Brain microvascular endothelial cell (primary cell): ENCODE measurements at regions not wholly inside any gene's neighbourhood (a gene's known extent, or its start where the extent isn't known, plus 50 kb on each side); places are given as distances from the start of the nearest gene placed in this dataset.

Experiments
- DNase-seq: peaks from one replicate; pipeline ENCODE4 v3.0.0-alpha.2; 2020
- H3K27ac ChIP-seq: fragments of 250-450 bp; sonication (Bioruptor Pico); 2 replicates; pipeline ENCODE4 v1.5.1; 2020; ENCODE audit warnings: mild to moderate bottlenecking, moderate library complexity
- H3K27me3 ChIP-seq: fragments of 250-450 bp; sonication (Bioruptor Pico); replicated peaks from 2 replicates; pipeline ENCODE4 v1.5.1; 2020; ENCODE audit warnings: mild to moderate bottlenecking
- H3K36me3 ChIP-seq: fragments of 250-450 bp; sonication (Bioruptor Pico); replicated peaks from 2 replicates; pipeline ENCODE4 v1.5.1; 2020; ENCODE audit warnings: mild to moderate bottlenecking
- H3K4me3 ChIP-seq: 2 replicates; pipeline ENCODE4 v1.5.1; 2011; ENCODE audit warnings: low read depth, mild to moderate bottlenecking, control low read depth, low read length, moderate library complexity
- in situ Hi-C: cut with HindIII; loops from 2 replicates; pipeline ENCODE4 v1.10.0; 2017; ENCODE audit warnings: low sequenced_read_pairs, low pct_ligation_motif_present
- TF ChIP-seq, protein P1 (sequence below): IDR thresholded peaks from 2 replicates; pipeline ENCODE4 v1.5.1; 2011; ENCODE audit warnings: low read depth, mild to moderate bottlenecking, moderate library complexity, low read length, control low read depth, inconsistent platforms; ENCODE audit errors: missing control alignments

DNA sequence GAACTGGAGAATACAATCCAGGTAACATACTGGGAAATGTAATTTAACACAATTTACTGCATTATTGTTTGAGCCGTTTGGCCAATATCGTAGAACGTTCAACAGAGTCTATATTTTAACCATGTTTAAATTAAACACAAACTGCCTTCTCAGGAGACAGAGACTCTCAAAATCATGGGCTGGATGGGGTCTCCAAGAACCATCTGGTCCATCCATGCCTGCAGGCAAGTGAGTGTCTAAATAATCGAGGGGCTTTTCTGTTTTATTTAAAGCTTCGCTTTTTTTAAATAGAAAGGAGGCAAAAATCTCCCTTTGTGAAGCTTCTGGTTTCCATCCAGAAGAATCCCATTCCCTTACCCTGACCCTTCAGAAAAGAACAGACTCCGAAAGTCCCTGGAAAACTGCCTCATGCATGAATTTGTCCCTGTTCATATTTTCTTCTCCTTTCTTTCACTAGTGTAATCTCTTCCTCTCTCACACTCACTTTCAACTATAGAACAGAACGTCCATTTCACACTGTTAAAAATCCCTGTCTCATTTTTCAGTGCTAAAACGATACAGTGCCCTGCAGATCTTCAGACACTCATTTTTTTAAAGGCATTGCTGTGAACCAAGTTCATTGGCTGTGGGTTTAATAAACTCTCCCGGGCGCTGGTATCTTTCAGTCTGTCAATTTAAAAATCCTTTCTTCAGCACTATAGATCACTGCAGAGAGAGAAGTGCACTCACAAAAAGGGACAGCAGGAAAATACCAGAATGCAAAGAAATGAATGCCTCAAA is 111.4 kb upstream of the TOM1L1 start:
- TF ChIP-seq, protein P1, sequence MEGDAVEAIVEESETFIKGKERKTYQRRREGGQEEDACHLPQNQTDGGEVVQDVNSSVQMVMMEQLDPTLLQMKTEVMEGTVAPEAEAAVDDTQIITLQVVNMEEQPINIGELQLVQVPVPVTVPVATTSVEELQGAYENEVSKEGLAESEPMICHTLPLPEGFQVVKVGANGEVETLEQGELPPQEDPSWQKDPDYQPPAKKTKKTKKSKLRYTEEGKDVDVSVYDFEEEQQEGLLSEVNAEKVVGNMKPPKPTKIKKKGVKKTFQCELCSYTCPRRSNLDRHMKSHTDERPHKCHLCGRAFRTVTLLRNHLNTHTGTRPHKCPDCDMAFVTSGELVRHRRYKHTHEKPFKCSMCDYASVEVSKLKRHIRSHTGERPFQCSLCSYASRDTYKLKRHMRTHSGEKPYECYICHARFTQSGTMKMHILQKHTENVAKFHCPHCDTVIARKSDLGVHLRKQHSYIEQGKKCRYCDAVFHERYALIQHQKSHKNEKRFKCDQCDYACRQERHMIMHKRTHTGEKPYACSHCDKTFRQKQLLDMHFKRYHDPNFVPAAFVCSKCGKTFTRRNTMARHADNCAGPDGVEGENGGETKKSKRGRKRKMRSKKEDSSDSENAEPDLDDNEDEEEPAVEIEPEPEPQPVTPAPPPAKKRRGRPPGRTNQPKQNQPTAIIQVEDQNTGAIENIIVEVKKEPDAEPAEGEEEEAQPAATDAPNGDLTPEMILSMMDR = no peak
- Histone ChIP-seq H3K27ac (no peak overlapping the region), H3K36me3 (no peaks in the 10 kb centered on the region), H3K27me3 (no peaks in the 10 kb centered on the region), H3K4me3 (no peak overlapping the region)
- no peak for DNase-seq
- in situ Hi-C loops = no loop called here

DNA sequence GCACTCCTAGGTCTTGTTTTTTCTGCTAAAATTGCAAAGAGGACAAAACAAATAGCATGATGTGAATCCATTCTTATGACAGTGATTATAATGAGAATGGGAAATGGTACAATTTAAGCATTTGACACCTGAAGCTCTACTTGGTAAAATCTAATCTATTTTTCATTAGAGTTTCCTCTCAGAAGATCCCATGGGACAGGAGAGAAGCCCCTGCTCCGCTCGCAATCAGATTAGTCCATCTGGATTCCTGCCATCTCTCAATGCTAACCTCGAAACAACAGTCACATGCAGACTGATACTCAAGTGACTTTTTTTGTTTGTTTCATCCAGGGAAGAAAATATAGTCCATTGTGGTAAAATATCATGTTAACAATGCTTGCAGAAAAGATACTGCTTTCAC is 107.4 kb upstream of the TOM1L1 start:
- no peak overlapping the region for H3K27ac ChIP-seq
- DNase-seq = no peak

DNA sequence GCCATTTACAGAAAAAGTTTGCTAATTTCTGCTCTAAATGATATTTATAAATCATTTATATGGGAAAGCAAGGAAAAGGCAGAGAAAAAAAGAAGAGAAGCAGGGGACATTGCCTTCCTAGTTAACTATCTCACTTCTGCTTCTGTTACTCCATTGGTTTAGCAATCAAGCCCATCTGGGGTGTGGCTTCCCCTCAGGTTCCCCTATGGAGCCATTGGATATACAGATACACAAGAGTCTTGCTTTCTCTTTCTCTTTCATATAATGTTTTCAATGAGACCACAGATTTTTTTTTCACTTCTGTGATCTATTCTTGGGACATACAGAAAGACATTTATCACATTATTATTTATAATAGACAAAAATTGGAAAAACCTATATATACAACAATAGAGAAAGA is 105.6 kb upstream of the TOM1L1 start:
- Histone ChIP-seq H3K27me3 (no peaks in the 10 kb centered on the region), H3K36me3 (no peaks in the 10 kb centered on the region), H3K27ac (no peak overlapping the region), H3K4me3 (no peak overlapping the region)
- in situ Hi-C loops = no loop called here
- no peak for DNase-seq
- TF ChIP-seq, protein P1 = no peak

More for the DNA sequence above, 107.4 kb upstream of the TOM1L1 start:
- Histone ChIP-seq H3K36me3 (no peaks in the 10 kb centered on the region), H3K27me3 (no peaks in the 10 kb centered on the region), H3K4me3 (no peak overlapping the region)
- TF ChIP-seq, protein P1 = no peak
- in situ Hi-C loops = no loop called here

DNA sequence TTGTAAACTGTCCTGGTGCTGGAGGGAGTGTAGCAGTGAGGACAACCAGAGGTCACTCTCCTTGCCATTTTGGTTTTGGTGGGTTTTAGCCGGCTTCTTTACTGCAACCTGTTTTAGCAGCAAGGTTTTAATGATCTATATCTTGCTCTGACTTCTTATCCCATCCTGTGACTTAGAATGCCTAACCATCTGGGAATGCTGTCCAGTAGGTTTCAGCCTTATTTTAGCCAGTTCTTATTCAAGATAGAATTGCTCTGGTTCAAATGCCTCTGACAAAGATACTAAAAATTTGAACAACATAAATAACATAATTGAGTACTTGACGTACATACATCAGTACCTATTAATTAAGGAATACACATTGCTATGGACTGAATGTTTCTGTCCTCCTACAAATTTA is 93.3 kb upstream of the TOM1L1 start:
- no peak for DNase-seq
- Histone ChIP-seq H3K27ac (no peak overlapping the region), H3K27me3 (no peaks in the 10 kb centered on the region), H3K36me3 (no peaks in the 10 kb centered on the region), H3K4me3 (no peak overlapping the region)
- TF ChIP-seq, protein P1 = no peak
- in situ Hi-C loops = no loop called here

DNA sequence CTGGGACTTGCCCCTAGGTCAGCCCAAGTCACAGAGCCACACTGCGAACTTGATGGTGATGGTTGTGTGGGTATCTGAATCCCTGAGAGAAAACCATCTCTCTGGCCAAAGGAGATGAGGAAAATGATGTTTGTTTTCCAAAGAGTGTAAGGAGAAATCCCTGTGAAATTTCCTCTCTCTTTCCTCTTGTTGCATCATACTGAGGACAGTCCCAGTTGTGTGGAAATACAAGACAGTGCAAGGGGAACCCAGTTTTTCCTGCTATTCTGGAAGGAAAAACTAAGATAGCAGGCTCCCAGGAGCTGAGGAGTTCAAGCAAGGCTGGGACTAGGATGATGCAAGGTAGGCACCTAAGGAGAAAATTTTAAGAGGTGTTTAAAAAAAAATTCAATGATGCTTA is 86.8 kb upstream of the TOM1L1 start:
- no peak for DNase-seq

More for the DNA sequence above, 86.8 kb upstream of the TOM1L1 start:
- Histone ChIP-seq H3K4me3 (no peak overlapping the region), H3K36me3 (no peaks in the 10 kb centered on the region), H3K27me3 (no peaks in the 10 kb centered on the region), H3K27ac (no peak overlapping the region)
- TF ChIP-seq, protein P1 = no peak
- in situ Hi-C loops = no loop called here
